Transverse colon (tissue), 3 donors: ENCODE measurements at regions not wholly inside any gene's neighbourhood (a gene's known extent, or its start where the extent isn't known, plus 50 kb on each side); places are given as distances from the start of the nearest gene placed in this dataset.

Experiments used
- EP300 ChIP-seq: sonication (generic); formaldehyde crosslinking; IDR thresholded peaks from one replicate; pipeline ENCODE4 v1.6.1; 2017; ENCODE audit warnings: antibody characterized with exemption, low read depth
- POLR2A ChIP-seq: fragments of 450-650 bp; IDR thresholded peaks from one replicate; pipeline ENCODE4 v1.6.1; 2016; ENCODE audit warnings: antibody characterized with exemption, mild to moderate bottlenecking, moderate library complexity
- TF ChIP-seq, protein P1 (sequence below), 5 experiments: fragments of 200-600 bp in 3 of 5; fragments of 450-650 bp in 2 of 5; sonication (generic) in 3 of 5; IDR thresholded peaks; 1 replicate in 2 of 5; 2 replicates in 3 of 5; pipeline ENCODE4 v1.5.1; 2016 to 2017; ENCODE audit warnings: antibody characterized with exemption in 5 of 5, inconsistent platforms in 3 of 5, mild to moderate bottlenecking in 2 of 5, moderate library complexity in 1 of 5

GRCh38 chr7:131727189-131727588 lies 170.8 kb upstream of the PODXL start:
- TF ChIP-seq, protein P1, sequence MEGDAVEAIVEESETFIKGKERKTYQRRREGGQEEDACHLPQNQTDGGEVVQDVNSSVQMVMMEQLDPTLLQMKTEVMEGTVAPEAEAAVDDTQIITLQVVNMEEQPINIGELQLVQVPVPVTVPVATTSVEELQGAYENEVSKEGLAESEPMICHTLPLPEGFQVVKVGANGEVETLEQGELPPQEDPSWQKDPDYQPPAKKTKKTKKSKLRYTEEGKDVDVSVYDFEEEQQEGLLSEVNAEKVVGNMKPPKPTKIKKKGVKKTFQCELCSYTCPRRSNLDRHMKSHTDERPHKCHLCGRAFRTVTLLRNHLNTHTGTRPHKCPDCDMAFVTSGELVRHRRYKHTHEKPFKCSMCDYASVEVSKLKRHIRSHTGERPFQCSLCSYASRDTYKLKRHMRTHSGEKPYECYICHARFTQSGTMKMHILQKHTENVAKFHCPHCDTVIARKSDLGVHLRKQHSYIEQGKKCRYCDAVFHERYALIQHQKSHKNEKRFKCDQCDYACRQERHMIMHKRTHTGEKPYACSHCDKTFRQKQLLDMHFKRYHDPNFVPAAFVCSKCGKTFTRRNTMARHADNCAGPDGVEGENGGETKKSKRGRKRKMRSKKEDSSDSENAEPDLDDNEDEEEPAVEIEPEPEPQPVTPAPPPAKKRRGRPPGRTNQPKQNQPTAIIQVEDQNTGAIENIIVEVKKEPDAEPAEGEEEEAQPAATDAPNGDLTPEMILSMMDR (IDR thresholded peaks at IDR 0.05) = no peak
- TF ChIP-seq POLR2A (no peak), EP300 (no peak)
